ENCODE measurements at regions not wholly inside any gene's neighbourhood (a gene's known extent, or its start where the extent isn't known, plus 50 kb on each side); places are given as distances from the start of the nearest gene placed in this dataset.

DNA sequence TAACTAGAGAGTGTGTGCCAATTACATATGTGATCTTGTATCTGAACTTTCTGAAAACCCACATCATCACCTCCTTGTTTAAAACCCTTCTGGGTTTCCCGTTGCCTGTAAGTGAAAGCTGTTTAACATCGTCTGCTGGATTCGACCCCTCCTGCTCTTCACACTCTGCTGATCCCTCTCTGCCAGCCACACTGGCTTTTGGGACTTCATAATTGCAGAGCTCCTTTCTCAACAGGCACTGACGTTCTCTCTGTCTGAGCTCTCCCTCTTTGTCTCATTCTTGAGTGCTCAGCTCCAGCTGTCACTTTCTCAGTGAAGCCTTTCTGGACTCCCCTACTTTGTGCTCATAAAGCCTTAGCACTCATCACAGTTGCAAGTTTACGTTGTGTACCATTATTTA is 153.9 kb downstream of the CEP135 start:
- TF ChIP-seq, protein P1, sequence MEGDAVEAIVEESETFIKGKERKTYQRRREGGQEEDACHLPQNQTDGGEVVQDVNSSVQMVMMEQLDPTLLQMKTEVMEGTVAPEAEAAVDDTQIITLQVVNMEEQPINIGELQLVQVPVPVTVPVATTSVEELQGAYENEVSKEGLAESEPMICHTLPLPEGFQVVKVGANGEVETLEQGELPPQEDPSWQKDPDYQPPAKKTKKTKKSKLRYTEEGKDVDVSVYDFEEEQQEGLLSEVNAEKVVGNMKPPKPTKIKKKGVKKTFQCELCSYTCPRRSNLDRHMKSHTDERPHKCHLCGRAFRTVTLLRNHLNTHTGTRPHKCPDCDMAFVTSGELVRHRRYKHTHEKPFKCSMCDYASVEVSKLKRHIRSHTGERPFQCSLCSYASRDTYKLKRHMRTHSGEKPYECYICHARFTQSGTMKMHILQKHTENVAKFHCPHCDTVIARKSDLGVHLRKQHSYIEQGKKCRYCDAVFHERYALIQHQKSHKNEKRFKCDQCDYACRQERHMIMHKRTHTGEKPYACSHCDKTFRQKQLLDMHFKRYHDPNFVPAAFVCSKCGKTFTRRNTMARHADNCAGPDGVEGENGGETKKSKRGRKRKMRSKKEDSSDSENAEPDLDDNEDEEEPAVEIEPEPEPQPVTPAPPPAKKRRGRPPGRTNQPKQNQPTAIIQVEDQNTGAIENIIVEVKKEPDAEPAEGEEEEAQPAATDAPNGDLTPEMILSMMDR (IDR thresholded peaks at IDR 0.05; ENCODE audit: insufficient read depth, low read depth, low read length): no peak
- TF ChIP-seq EZH2 (IDR thresholded peaks at IDR 0.05; ENCODE audit: insufficient read depth, low read length): no peak
